NCI-H146 treated with DMSO at 0.1 percent for 48 hours (cell line): ENCODE measurements at regions not wholly inside any gene's neighbourhood (a gene's known extent, or its start where the extent isn't known, plus 50 kb on each side); places are given as distances from the start of the nearest gene placed in this dataset.
"Not testable (repeated sequence)": the region's sequence is repeated elsewhere in the genome, so short reads cannot be mapped to it uniquely, and the experiment has no call there.

Experiments
- DNase-seq: peaks from one replicate; lab custom pipeline; 2025; ENCODE audit not compliant: unreplicated experiment; lab: John Stamatoyannopoulos, UW

GRCh38 chr5:42950116-42950455 lies 90.0 kb downstream of the ANXA2R start:
- DNase-seq, result no peak

GRCh38 chr5:42949348-42950115 lies 90.6 kb downstream of the ANXA2R start:
- no peak for DNase-seq

DNA sequence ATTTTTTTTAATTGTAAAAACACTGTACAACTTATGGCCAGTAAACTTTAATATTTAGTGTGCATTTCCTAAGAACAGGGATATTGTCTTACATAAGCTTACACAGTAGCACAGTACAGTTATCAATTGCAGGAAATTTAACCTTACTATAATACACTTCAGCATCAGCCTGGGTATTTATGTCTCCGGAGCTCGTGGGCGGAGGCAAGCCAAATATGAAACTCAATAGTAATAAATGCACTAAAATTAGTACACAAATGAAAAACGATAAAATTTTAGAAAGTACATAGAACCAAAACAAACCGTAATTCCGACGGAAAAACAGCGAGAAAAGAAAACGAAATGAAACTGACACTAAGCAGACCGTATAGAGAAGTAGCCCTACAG lies 91.2 kb downstream of the ANXA2R start:
- DNase-seq, result no peak

GRCh38 chr5:42944989-42945388 lies 95.1 kb downstream of the ANXA2R start:
- DNase-seq, result no peak

DNA sequence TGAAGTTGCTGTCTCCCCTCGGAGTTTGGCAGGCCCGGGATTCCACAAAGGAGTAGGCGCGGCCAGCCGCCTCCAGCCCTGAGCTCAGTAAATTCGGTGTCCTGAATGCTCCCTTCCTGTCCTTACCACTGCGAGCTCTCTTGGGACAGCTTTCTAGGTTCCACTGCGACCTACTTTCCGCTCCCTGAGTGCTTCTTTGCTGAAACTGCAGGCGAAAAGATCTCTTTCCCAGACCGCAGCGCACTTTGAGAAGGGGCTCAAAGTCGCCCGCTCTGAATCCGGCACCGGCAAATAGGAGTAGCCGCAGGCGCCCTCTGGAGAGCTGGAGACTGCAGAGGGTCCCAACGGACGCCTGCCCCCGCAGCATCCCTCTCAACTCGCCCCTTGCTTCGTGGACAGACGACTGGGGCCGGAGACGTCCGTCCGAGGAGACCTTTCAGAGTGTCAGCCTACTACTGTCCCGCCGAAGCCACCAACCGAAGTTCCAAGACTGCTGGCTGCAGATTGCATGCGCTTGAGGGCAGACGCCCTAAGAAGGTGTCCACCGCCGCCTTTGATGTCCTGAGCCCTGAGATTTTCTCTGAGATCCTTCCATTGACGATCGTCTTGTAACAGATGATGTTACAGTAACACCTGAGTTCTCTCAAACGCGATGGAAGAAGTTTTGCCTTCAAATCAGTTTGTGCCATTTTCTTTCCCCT lies 96.0 kb downstream of the ANXA2R start:
- DNase-seq, result no peak

GRCh38 chr5:42940853-42941252 lies 99.3 kb downstream of the ANXA2R start:
- no peak for DNase-seq

DNA sequence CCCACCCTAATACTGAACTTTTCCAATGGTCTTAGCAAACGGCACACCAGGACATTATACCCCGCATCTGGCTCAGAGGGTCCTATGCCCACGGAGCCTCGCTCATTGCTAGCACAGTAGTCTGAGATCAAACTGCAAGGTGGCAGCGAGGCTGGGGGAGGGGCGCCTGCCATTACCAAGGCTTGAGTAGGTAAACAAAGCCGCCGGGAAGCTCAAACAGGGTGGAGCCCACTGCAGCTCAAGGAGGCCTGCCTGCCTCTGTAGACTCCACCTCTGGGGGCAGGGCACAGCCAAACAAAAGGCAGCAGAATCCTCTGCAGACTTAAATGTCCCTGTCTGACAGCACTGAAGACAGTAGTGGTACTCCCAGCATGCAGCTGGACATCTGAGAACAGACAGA lies 108.1 kb downstream of the ANXA2R start:
- DNase-seq, result not testable (repeated sequence)

- not testable (repeated sequence) for DNase-seq
Measured at GRCh38 chr5:42931451-42931850, 108.7 kb downstream of the ANXA2R start.

- DNase-seq, result no peak
Measured at GRCh38 chr5:42930934-42931333, 109.2 kb downstream of the ANXA2R start.

DNA sequence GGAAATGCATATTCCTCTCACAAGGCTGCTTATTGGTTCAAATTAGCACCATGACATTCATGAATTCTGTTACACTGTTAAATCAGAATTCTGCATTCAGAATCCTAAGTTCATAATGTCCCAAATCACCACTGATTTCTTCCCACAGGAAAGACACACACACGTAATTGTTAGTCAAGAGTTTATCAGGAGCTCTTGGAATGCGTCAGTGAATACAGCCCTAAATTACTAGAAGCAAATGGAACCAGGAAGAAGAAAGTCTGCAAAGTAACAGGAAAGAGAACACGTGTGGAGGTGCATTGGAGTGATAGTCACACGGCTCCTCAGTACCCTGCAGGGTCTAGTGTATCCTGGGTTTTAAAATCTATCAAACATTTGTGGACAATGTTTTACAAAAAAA lies 110.2 kb downstream of the ANXA2R start:
- no peak for DNase-seq

DNA sequence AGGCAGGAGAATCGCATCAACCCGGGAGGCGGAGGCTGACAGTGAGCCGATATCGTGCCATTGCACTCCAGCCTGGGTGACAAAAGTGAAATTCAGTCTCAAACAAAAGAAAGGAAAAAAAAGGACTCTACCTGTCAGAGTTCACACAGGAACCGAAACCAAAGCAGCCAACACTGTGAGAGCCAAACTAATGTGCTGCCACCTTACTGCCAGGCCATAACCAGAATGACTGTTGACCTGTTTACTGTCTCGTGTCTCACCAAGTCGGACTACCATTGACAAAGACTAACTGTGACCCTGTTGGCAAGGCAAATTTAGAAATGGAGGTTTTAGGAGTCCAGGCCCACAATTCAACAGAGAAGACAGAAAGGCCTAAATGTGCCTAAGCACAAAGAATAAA lies 112.4 kb downstream of the ANXA2R start:
- DNase-seq, result no peak

GRCh38 chr5:42924686-42925085 lies 113.0 kb upstream of the SELENOP start:
- DNase-seq, result no peak

GRCh38 chr5:42924226-42924625 lies 112.5 kb upstream of the SELENOP start:
- DNase-seq, result no peak

DNA sequence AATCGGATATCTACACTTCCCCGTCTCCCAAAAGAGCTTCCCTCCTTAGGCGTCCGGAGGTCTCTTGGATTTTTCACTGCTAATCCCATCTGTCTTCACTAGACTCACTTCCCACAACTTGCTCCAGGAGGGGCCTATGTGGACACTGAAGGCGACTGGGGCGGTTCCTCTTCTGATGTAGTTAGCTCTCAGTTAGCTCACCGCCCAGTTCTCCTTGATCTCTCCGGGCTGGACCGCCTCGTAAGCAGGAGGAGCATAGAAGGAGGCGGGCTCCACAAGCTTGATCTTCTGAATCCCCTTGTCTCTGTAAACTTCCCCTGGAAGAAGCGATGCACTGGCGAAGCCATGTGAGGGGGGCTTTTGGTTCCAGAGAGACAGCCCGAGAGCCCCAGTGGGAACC lies 112.0 kb upstream of the SELENOP start:
- DNase-seq, result no peak

- DNase-seq, result no peak
Measured at GRCh38 chr5:42919600-42919999, 107.9 kb upstream of the SELENOP start.

DNA sequence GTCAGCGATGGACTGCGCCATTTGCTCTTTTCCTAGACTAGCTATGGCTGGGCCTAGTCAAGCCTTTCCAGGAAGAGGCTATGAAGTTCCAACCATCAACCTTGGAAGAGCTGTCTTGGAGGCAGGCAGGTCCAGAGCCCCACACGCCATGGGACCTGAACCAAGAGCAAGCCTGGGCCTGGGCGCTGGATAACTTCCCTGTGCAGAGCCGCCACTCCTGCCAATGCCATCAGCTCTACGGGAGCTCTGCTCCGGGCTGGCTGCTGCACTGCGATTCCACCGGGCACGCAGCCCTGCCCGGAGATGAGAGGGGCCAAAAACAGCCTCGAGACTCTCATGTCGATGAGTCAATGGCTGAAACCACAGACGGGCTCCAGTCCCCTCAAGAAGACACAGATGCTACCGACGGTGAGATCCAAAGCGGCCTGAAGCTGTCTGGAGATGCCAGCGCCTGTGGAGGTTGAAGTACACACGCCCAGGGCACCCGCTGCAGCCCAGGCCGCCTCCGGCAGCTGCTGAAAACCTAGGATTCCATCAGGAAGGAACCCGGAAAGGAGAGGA lies 103.7 kb upstream of the SELENOP start:
- no peak for DNase-seq

GRCh38 chr5:42912184-42912798 lies 100.6 kb upstream of the SELENOP start:
- DNase-seq, result no peak

- peak; percentile 55 for DNase-seq
Measured at GRCh38 chr5:42908509-42909488, 97.1 kb upstream of the SELENOP start.

- DNase-seq, result no peak
Measured at GRCh38 chr5:42908086-42908485, 96.4 kb upstream of the SELENOP start.

DNA sequence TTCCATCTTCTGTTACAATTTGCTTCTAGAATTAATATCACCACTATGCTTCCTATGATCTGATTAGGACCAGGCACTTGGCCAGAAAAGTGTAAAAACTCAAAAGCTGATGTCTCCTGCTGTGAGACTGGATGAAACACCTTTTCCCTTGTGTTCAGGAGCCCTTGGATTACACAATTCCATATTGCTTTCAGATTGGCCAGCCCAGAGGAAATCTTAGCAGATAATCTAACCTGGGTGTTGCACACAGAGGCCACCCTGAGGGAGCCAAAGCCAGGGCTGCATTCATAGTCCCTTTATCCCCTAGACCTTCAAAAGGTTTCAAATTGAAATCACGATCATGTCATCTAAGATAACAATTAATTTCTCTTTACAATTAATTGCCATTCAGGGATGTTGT lies 94.1 kb upstream of the SELENOP start:
- no peak for DNase-seq

GRCh38 chr5:42900734-42901133 lies 89.0 kb upstream of the SELENOP start:
- no peak for DNase-seq
